AG04450 (cell line): ENCODE measurements at regions not wholly inside any gene's neighbourhood (a gene's known extent, or its start where the extent isn't known, plus 50 kb on each side); places are given as distances from the start of the nearest gene placed in this dataset.
"Not testable (repeated sequence)": the region's sequence is repeated elsewhere in the genome, so short reads cannot be mapped to it uniquely, and the experiment has no call there.

Experiments used
- CTCF ChIA-PET: fragments of 300-600, 350-600 bp; formaldehyde crosslinking; extraction: SDS; loops from one replicate; lab custom pipeline; 2022; ENCODE audit warnings: antibody characterized with exemption, inconsistent platforms; lab: Charles Lee
- POLR2A ChIA-PET: fragments of 350-600 bp; formaldehyde crosslinking; extraction: SDS; loops from one replicate; lab custom pipeline; 2021; ENCODE audit warnings: antibody characterized with exemption, inconsistent platforms; lab: Yijun Ruan, JAX
- DNase-seq: peaks from one replicate; pipeline ENCODE4 v3.0.0-alpha.2; 2011; ENCODE audit warnings: low read depth, low spot score
- H3K27ac ChIP-seq: one replicate; pipeline ENCODE4 v1.5.1; 2012; ENCODE audit warnings: low read depth, low read length, control low read depth
- H3K27me3 ChIP-seq: one replicate; pipeline ENCODE4 v1.6.0; 2012; ENCODE audit warnings: low read length; ENCODE audit not compliant: control insufficient read depth, insufficient read depth
- H3K4me3 ChIP-seq: 2 replicates; pipeline ENCODE4 v1.5.1; 2011; ENCODE audit warnings: mild to moderate bottlenecking, low read depth, low read length, control low read depth
- H3K9me3 ChIP-seq: 2 replicates; pipeline ENCODE4 v1.5.1; 2012; ENCODE audit warnings: low read length; ENCODE audit not compliant: control insufficient read depth, insufficient read depth
- CTCF ChIP-seq: IDR thresholded peaks from 2 replicates; pipeline ENCODE4 v1.5.1; 2011; ENCODE audit warnings: low read depth, low read length, control low read depth, inconsistent platforms

DNA sequence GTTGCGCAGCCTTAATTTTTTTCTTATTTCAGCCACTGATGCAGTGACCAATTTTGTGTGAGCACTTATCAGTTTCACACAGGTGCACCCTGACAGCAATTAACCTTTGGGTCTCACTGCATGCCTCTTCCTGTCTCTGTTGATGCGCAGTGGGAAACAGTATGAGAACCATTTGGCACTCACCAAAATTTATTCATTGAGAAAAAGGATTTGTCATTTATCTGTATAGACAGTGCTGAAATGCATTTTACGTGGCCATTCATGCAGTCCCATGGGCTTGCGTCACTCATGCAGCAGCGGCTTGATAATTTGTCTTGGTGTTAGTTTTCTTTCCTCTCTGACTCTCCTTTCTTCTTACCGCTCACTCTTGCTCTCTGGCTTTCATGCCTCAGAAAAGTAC is 157.5 kb downstream of the C12orf75 start:
- no peak for DNase-seq
- CTCF ChIA-PET: no interaction called here

GRCh38 chr12:105492591-105493545 is 162.4 kb downstream of the C12orf75 start:
- Histone ChIP-seq H3K4me3 (no peak overlapping the region), H3K27ac (no peak overlapping the region), H3K27me3 (no peaks in the 10 kb centered on the region), H3K9me3 (no peaks in the 10 kb centered on the region)
- no peak for DNase-seq
- CTCF ChIA-PET: interaction anchor here (1.1 kb wide), 1 partner anchor 643 kb away, joined by 5 read pairs; no protein-coding TSS in a partner anchor
- POLR2A ChIA-PET: no interaction called here
- TF ChIP-seq CTCF: no peak

More for the DNA sequence above, 157.5 kb downstream of the C12orf75 start:
- POLR2A ChIA-PET: no interaction called here
- TF ChIP-seq CTCF: no peak
- no peaks in the 10 kb centered on the region for H3K9me3 ChIP-seq
- H3K27me3 ChIP-seq: no peaks in the 10 kb centered on the region
- H3K27ac ChIP-seq: no peak overlapping the region
- no peak overlapping the region for H3K4me3 ChIP-seq

- Histone ChIP-seq H3K27me3 (peaks cover 2% of the 10 kb centered on the region), H3K27ac (no peak overlapping the region), H3K9me3 (no peaks in the 10 kb centered on the region), H3K4me3 (no peak overlapping the region)
- no peak for DNase-seq
- CTCF ChIA-PET: interaction anchor here (0.9 kb wide), 1 partner anchor 79 kb away, joined by 3 read pairs; no protein-coding TSS in a partner anchor
- no peak for TF ChIP-seq CTCF
- POLR2A ChIA-PET: no interaction called here
Measured at GRCh38 chr12:105499205-105499604, 168.7 kb downstream of the C12orf75 start.

GRCh38 chr12:105500676-105501075 is 170.2 kb downstream of the C12orf75 start:
- H3K4me3 ChIP-seq, H3K27me3 ChIP-seq, H3K9me3 ChIP-seq, H3K27ac ChIP-seq, DNase-seq, CTCF ChIA-PET, POLR2A ChIA-PET: not testable (repeated sequence)

DNA sequence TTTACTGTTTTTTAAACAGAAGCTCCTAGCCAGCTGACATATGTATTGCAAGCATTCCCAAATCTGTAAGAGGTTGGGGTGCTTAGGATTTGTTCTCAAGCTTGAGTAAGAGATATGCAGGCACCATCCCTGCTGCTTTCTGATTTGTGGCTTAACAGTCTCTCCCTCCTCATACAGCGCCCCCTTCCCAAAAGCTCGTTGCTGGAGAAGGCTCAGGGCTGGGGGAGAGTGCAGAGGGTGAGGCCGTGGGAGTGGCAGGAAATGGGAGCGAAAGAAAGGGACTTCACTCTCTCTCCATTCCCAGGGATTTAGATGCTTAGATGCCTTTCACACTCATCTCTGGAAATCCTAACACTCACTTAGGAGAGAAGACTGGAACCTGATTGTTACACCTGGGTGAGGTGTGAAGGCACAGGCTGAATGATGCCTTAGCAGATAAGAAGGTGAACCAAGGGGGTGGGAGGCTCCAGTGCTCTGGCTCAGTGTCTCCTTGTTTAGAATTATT is 172.0 kb downstream of the C12orf75 start:
- Histone ChIP-seq H3K27me3 (peaks cover 12% of the 10 kb centered on the region), H3K27ac (no peak overlapping the region), H3K4me3 (no peak overlapping the region), H3K9me3 (no peaks in the 10 kb centered on the region)
- no peak for TF ChIP-seq CTCF
- DNase-seq: no peak
- CTCF ChIA-PET: no interaction called here
- POLR2A ChIA-PET: no interaction called here
